Tibial artery (tissue), 4 donors: ENCODE measurements at regions not wholly inside any gene's neighbourhood (a gene's known extent, or its start where the extent isn't known, plus 50 kb on each side); places are given as distances from the start of the nearest gene placed in this dataset.

Experiments used
- DNase-seq, 2 donors: peaks; one replicate each; pipeline ENCODE4 v3.0.0-alpha.2; 2019
- H3K27ac ChIP-seq, 2 donors: fragments of 200-600 bp; sonication (generic) in 1 of 2; 1 replicate in 1 of 2; 2 replicates in 1 of 2; pipeline ENCODE4 v1.5.1; 2018 to 2019; ENCODE audit warnings: mild to moderate bottlenecking in 1 of 2
- H3K27me3 ChIP-seq, 2 donors: fragments of 200-600 bp; sonication (generic) in 1 of 2; one replicate each; pipeline versions ENCODE4 v1.5.1 to v1.6.0; 2016 to 2019
- H3K36me3 ChIP-seq, 3 donors: fragments of 200-600 bp; sonication (generic) in 2 of 3; one replicate each; pipeline ENCODE4 v1.5.1; 2016 to 2019; ENCODE audit warnings: mild to moderate bottlenecking in 2 of 3
- H3K4me1 ChIP-seq, 4 donors: fragments of 200-600 bp; sonication (generic) in 2 of 4; 1 replicate in 3 of 4; 2 replicates in 1 of 4; pipeline ENCODE4 v1.5.1; 2016 to 2019
- H3K4me3 ChIP-seq, 2 donors: fragments of 200-600 bp; sonication (generic) in 1 of 2; 1 replicate in 1 of 2; 2 replicates in 1 of 2; pipeline ENCODE4 v1.5.1; 2018 to 2019; ENCODE audit warnings: mild to moderate bottlenecking in 2 of 2
- H3K9me3 ChIP-seq, 3 donors: fragments of 200-600 bp; sonication (generic) in 1 of 3; one replicate each; pipeline ENCODE4 v1.5.1; 2016 to 2019
- CTCF ChIP-seq, 2 experiments: fragments of 200-600 bp in 1 of 2; fragments of 450-650 bp in 1 of 2; IDR thresholded peaks; one replicate each; pipeline ENCODE4 v1.5.1; 2017 to 2019; ENCODE audit warnings: antibody characterized with exemption in 2 of 2, mild to moderate bottlenecking in 1 of 2, moderate library complexity in 1 of 2
- intact Hi-C: fragments of 100-400 bp; cut with DNase I; formaldehyde crosslinking; loops from one replicate; pipeline ENCODE4 v1.15.0; 2023; ENCODE audit warnings: low total_unique reads

GRCh38 chr22:48088251-48088650, 1325.8 kb downstream of the TBC1D22A start:
- DNase-seq = no peak
- intact Hi-C loops = no loop called here
- no peak overlapping the region for H3K27ac ChIP-seq
- peaks cover 0 to 3% of the 10 kb centered on the region in 2 donors for H3K27me3 ChIP-seq
- TF ChIP-seq CTCF (IDR thresholded peaks at IDR 0.05) = no peak
- H3K4me3 ChIP-seq = no peak overlapping the region
- H3K4me1 ChIP-seq = peaks cover 0 to 16% (median 12%) of the 10 kb centered on the region in 4 donors
- no peaks in the 10 kb centered on the region for H3K36me3 ChIP-seq
- H3K9me3 ChIP-seq = no peaks in the 10 kb centered on the region

- Histone ChIP-seq H3K4me1 (peaks cover 0 to 16% (median 12%) of the 10 kb centered on the region in 4 donors), H3K36me3 (no peaks in the 10 kb centered on the region), H3K4me3 (no peak overlapping the region), H3K27me3 (peaks cover 0 to 3% of the 10 kb centered on the region in 2 donors), H3K27ac (no peak overlapping the region), H3K9me3 (no peaks in the 10 kb centered on the region)
- peak in 1 of 2 donors; percentile 29 for DNase-seq
- intact Hi-C loops = no loop called here
- TF ChIP-seq CTCF (IDR thresholded peaks at IDR 0.05) = no peak
Measured at GRCh38 chr22:48085901-48086645, 1323.6 kb downstream of the TBC1D22A start.

- intact Hi-C loops = no loop called here
- Histone ChIP-seq H3K27ac (no peak overlapping the region), H3K9me3 (no peaks in the 10 kb centered on the region), H3K27me3 (peaks cover 0 to 3% of the 10 kb centered on the region in 2 donors), H3K4me1 (peaks cover 0 to 5% (median 3%) of the 10 kb centered on the region in 4 donors), H3K4me3 (no peak overlapping the region), H3K36me3 (no peaks in the 10 kb centered on the region)
- DNase-seq = no peak
- no peak for TF ChIP-seq CTCF (IDR thresholded peaks at IDR 0.05)
Measured at GRCh38 chr22:48084729-48085050, 1322.2 kb downstream of the TBC1D22A start.

GRCh38 chr22:48084041-48084728, 1321.7 kb downstream of the TBC1D22A start:
- Histone ChIP-seq H3K27ac (no peak overlapping the region), H3K36me3 (no peaks in the 10 kb centered on the region), H3K4me1 (peaks cover 0 to under 1% (median under 1%) of the 10 kb centered on the region in 4 donors), H3K4me3 (no peak overlapping the region), H3K27me3 (peaks cover 0 to 5% of the 10 kb centered on the region in 2 donors), H3K9me3 (no peaks in the 10 kb centered on the region)
- TF ChIP-seq CTCF (IDR thresholded peaks at IDR 0.05) = no peak
- intact Hi-C loops = no loop called here
- DNase-seq = no peak

- H3K36me3 ChIP-seq = no peaks in the 10 kb centered on the region
- H3K27me3 ChIP-seq = peaks cover 0 to 5% of the 10 kb centered on the region in 2 donors
- H3K4me1 ChIP-seq = no peaks in the 10 kb centered on the region
- no peak overlapping the region for H3K4me3 ChIP-seq
- DNase-seq = no peak
- TF ChIP-seq CTCF (IDR thresholded peaks at IDR 0.05) = no peak
- intact Hi-C loops = no loop called here
- H3K27ac ChIP-seq = no peak overlapping the region
- no peaks in the 10 kb centered on the region for H3K9me3 ChIP-seq
Measured at GRCh38 chr22:48083502-48083901, 1321.1 kb downstream of the TBC1D22A start.
